H1 (cell line): ENCODE measurements at regions not wholly inside any gene's neighbourhood (a gene's known extent, or its start where the extent isn't known, plus 50 kb on each side); places are given as distances from the start of the nearest gene placed in this dataset.

Experiments
- BACH1 ChIP-seq: IDR thresholded peaks from 2 replicates; pipeline ENCODE4 v1.6.1; 2012; ENCODE audit warnings: low read length, improper control_type of control experiment
- CHD7 ChIP-seq: fragments of 300-600 bp; sonication (generic); IDR thresholded peaks from 2 replicates; pipeline ENCODE4 v1.7.1; 2012; ENCODE audit warnings: low read length, moderate library complexity, mild to moderate bottlenecking, inconsistent platforms; ENCODE audit not compliant: insufficient replicate concordance
- GTF2F1 ChIP-seq: IDR thresholded peaks from 2 replicates; pipeline ENCODE4 v1.6.1; 2012; ENCODE audit warnings: low read depth, low read length, improper control_type of control experiment, borderline replicate concordance
- NANOG ChIP-seq: IDR thresholded peaks from 2 replicates; pipeline ENCODE4 v1.6.1; 2011; ENCODE audit warnings: low read length, low read depth, mild to moderate bottlenecking, inconsistent platforms; ENCODE audit not compliant: insufficient read depth, poor library complexity, severe bottlenecking
- RNF2 ChIP-seq: fragments of 200-900, 300-1000 bp; sonication (generic); IDR thresholded peaks from 2 replicates; pipeline ENCODE4 v1.7.1; 2016; ENCODE audit warnings: borderline replicate concordance, low read depth, mild to moderate bottlenecking, antibody characterized with exemption, low read length; ENCODE audit not compliant: poor library complexity, severe bottlenecking; ENCODE audit errors: missing control alignments
- SP1 ChIP-seq: IDR thresholded peaks from 2 replicates; pipeline ENCODE4 v1.6.1; 2011; ENCODE audit warnings: low read depth, low read length
- SRF ChIP-seq: IDR thresholded peaks from 2 replicates; pipeline ENCODE4 v1.6.1; 2011; ENCODE audit warnings: mild to moderate bottlenecking, low read depth, low read length, moderate library complexity

- TF ChIP-seq CHD7 (no peak), SRF (no peak), GTF2F1 (no peak), RNF2 (no peak), BACH1 (no peak), NANOG (no peak), SP1 (no peak)
- TF ChIP-seq, all 59 proteins: peak for 0
These were observed 69.3 kb downstream of the FOXL3 start (continued) for GRCh38 chr7:359226-359765.
